ENCODE measurements at regions not wholly inside any gene's neighbourhood (a gene's known extent, or its start where the extent isn't known, plus 50 kb on each side); places are given as distances from the start of the nearest gene placed in this dataset.

DNA sequence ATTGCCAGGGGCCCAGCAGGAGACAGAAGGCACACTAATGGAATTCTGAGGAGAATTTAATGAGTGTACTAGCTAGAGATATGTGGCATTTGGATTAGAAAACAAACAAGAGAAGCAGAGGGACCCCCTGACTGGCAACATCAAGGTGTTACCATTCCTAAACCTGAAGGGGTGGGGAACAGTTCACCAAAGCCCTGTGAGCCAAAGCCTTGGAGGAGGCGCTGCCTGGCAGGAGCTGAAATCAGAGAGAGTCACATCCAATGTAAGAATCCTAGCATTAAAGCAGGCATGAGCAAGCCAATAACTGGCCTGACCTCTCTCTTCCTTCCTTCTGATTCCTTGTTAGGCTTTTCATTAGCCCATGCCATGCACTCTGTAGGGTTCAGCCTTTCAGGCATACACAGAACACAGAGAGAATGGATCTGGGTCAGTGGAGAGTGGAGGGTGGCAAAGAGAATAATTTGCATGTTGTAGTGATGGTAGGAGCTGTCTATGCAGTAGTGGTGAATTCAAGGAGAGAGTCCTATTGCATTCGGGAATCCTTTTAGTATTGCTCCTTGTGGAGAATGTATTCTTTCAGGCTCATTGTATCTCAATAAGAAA lies 367.2 kb upstream of the MAN1A1 start:
- no peak for TF ChIP-seq EZH2 (IDR thresholded peaks at IDR 0.05; ENCODE audit: borderline replicate concordance, low read depth, low read length)
- TF ChIP-seq, protein P1, sequence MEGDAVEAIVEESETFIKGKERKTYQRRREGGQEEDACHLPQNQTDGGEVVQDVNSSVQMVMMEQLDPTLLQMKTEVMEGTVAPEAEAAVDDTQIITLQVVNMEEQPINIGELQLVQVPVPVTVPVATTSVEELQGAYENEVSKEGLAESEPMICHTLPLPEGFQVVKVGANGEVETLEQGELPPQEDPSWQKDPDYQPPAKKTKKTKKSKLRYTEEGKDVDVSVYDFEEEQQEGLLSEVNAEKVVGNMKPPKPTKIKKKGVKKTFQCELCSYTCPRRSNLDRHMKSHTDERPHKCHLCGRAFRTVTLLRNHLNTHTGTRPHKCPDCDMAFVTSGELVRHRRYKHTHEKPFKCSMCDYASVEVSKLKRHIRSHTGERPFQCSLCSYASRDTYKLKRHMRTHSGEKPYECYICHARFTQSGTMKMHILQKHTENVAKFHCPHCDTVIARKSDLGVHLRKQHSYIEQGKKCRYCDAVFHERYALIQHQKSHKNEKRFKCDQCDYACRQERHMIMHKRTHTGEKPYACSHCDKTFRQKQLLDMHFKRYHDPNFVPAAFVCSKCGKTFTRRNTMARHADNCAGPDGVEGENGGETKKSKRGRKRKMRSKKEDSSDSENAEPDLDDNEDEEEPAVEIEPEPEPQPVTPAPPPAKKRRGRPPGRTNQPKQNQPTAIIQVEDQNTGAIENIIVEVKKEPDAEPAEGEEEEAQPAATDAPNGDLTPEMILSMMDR (IDR thresholded peaks at IDR 0.05 in 2 of 3, conservative IDR thresholded peaks at IDR 0.05 in 1 of 3; ENCODE audit: insufficient read depth in 2 of 3, low read depth in 1 of 3, low read length in 3 of 3) = no peak
- TF ChIP-seq ZFP36 (IDR thresholded peaks at IDR 0.05; ENCODE audit: low read depth, low read length, partially characterized antibody) = no peak
- no peak for TF ChIP-seq ZNF174 (CRISPR knock-in tag; IDR thresholded peaks at IDR 0.05)
- no peak for TF ChIP-seq EP300 (IDR thresholded peaks at IDR 0.05; ENCODE audit: low read length)
- no peak for TF ChIP-seq MGA (IDR thresholded peaks at IDR 0.05)
- no peak for TF ChIP-seq JUND (IDR thresholded peaks at IDR 0.05; ENCODE audit: borderline replicate concordance, low read depth, low read length)
- TF ChIP-seq JUND (tag; IDR thresholded peaks at IDR 0.05; ENCODE audit: borderline replicate concordance, low read depth, low read length) = no peak
- no peak for TF ChIP-seq FOXA3 (CRISPR knock-in tag; conservative IDR thresholded peaks at IDR 0.05 in 1 of 2, IDR thresholded peaks at IDR 0.05 in 1 of 2)
- TF ChIP-seq ZKSCAN1 (IDR thresholded peaks at IDR 0.05; ENCODE audit: low read depth, low read length) = no peak
- no peak for TF ChIP-seq POU5F1 (IDR thresholded peaks at IDR 0.05; ENCODE audit: borderline replicate concordance, low read depth, low read length, partially characterized antibody)
- TF ChIP-seq RB1 (IDR thresholded peaks at IDR 0.05; ENCODE audit: low read depth) = no peak
- TF ChIP-seq SP2 (IDR thresholded peaks at IDR 0.05; ENCODE audit: extremely low read depth, low read depth, low read length, poor library complexity, severe bottlenecking) = no peak
- no peak for TF ChIP-seq SMC3 (conservative IDR thresholded peaks at IDR 0.05; ENCODE audit: insufficient read depth, low read depth, low read length)
